ENCODE measurements at regions not wholly inside any gene's neighbourhood (a gene's known extent, or its start where the extent isn't known, plus 50 kb on each side); places are given as distances from the start of the nearest gene placed in this dataset.

- TF ChIP-seq CTCF (IDR thresholded peaks at IDR 0.05; ENCODE audit: low read depth, low read length) = no peak
- DNase-seq (ENCODE audit: low read depth, low spot score) = no peak
- H3K4me3 ChIP-seq (ENCODE audit: low read depth, low read length) = no peak overlapping the region
- in situ Hi-C loops (cut with HindIII; ENCODE audit: low sequenced_read_pairs) = no loop called here
Measured at GRCh38 chr13:48838193-48838973, 137.3 kb upstream of the FNDC3A start.

- no peak for DNase-seq (ENCODE audit: low read depth, low spot score)
- in situ Hi-C loops (cut with HindIII; ENCODE audit: low sequenced_read_pairs) = no loop called here
- no peak overlapping the region for H3K4me3 ChIP-seq (ENCODE audit: low read depth, low read length)
- no peak for TF ChIP-seq CTCF (IDR thresholded peaks at IDR 0.05; ENCODE audit: low read depth, low read length)
Measured at GRCh38 chr13:48839171-48839570, 136.5 kb upstream of the FNDC3A start.

- no peak overlapping the region for H3K4me3 ChIP-seq (ENCODE audit: low read depth, low read length)
- TF ChIP-seq CTCF (IDR thresholded peaks at IDR 0.05; ENCODE audit: low read depth, low read length) = no peak
- DNase-seq (ENCODE audit: low read depth, low spot score) = no peak
- in situ Hi-C loops (cut with HindIII; ENCODE audit: low sequenced_read_pairs) = no loop called here
Measured at GRCh38 chr13:48840366-48840765, 135.3 kb upstream of the FNDC3A start.

GRCh38 chr13:48842316-48842715 is 133.4 kb upstream of the FNDC3A start:
- in situ Hi-C loops (cut with HindIII; ENCODE audit: low sequenced_read_pairs) = no loop called here
- no peak overlapping the region for H3K4me3 ChIP-seq (ENCODE audit: low read depth, low read length)
- TF ChIP-seq CTCF (IDR thresholded peaks at IDR 0.05; ENCODE audit: low read depth, low read length) = no peak
- no peak for DNase-seq (ENCODE audit: low read depth, low spot score)

GRCh38 chr13:48843630-48844380 is 131.9 kb upstream of the FNDC3A start:
- in situ Hi-C loops (cut with HindIII; ENCODE audit: low sequenced_read_pairs) = no loop called here
- no peak for TF ChIP-seq CTCF (IDR thresholded peaks at IDR 0.05; ENCODE audit: low read depth, low read length)
- no peak for DNase-seq (ENCODE audit: low read depth, low spot score)
- no peak overlapping the region for H3K4me3 ChIP-seq (ENCODE audit: low read depth, low read length)

GRCh38 chr13:48844676-48845075 is 131.0 kb upstream of the FNDC3A start:
- no peak for TF ChIP-seq CTCF (IDR thresholded peaks at IDR 0.05; ENCODE audit: low read depth, low read length)
- in situ Hi-C loops (cut with HindIII; ENCODE audit: low sequenced_read_pairs) = no loop called here
- DNase-seq (ENCODE audit: low read depth, low spot score) = no peak
- no peak overlapping the region for H3K4me3 ChIP-seq (ENCODE audit: low read depth, low read length)

All from astrocyte of the spinal cord (primary cell).